GM23338 (cell line): ENCODE measurements at regions not wholly inside any gene's neighbourhood (a gene's known extent, or its start where the extent isn't known, plus 50 kb on each side); places are given as distances from the start of the nearest gene placed in this dataset.

Experiments used
- ATAC-seq: fragments of 200-7000 bp; cut with Tn5 transposase; 3 replicates; pipeline ENCODE4 v1.9.1; 2020
- DNase-seq: peaks from one replicate; pipeline ENCODE4 v3.0.0-alpha.2; 2015; ENCODE audit warnings: low spot score
- H2AFZ ChIP-seq: fragments of 200-600 bp; sonication (generic); 2 replicates; pipeline ENCODE4 v1.8.0; 2016; ENCODE audit warnings: antibody characterized with exemption, mild to moderate bottlenecking, moderate library complexity
- H3F3A ChIP-seq: fragments of 200-600 bp; sonication (generic); replicated peaks from 2 replicates; pipeline ENCODE4 v1.8.0; 2017; ENCODE audit warnings: antibody characterized with exemption, mixed run types, low read depth
- H3K27ac ChIP-seq: fragments of 200-600 bp; sonication (generic); 2 replicates; pipeline ENCODE4 v1.6.1; 2016; ENCODE audit warnings: low read depth
- H3K27me3 ChIP-seq: fragments of 200-600 bp; sonication (generic); 2 replicates; pipeline ENCODE4 v1.8.0; 2016; ENCODE audit warnings: mild to moderate bottlenecking, mixed run types, moderate library complexity; ENCODE audit not compliant: insufficient read depth
- H3K36me3 ChIP-seq: fragments of 200-600 bp; sonication (generic); 2 replicates; pipeline ENCODE4 v1.8.0; 2016; ENCODE audit warnings: mild to moderate bottlenecking; ENCODE audit not compliant: insufficient read depth
- H3K4me1 ChIP-seq: fragments of 200-600 bp; sonication (generic); 2 replicates; pipeline ENCODE4 v1.8.0; 2016; ENCODE audit warnings: mild to moderate bottlenecking, moderate library complexity; ENCODE audit not compliant: insufficient read depth
- H3K4me2 ChIP-seq: fragments of 200-600 bp; sonication (generic); 2 replicates; pipeline ENCODE4 v1.7.1; 2017; ENCODE audit warnings: mixed run types
- H3K4me3 ChIP-seq: fragments of 200-600 bp; sonication (generic); 2 replicates; pipeline ENCODE4 v1.6.1; 2016; ENCODE audit warnings: mixed run types
- H3K79me2 ChIP-seq: fragments of 200-600 bp; sonication (generic); replicated peaks from 2 replicates; pipeline ENCODE4 v1.8.0; 2017; ENCODE audit warnings: mild to moderate bottlenecking; ENCODE audit not compliant: insufficient read depth
- H3K9me2 ChIP-seq: fragments of 200-600 bp; sonication (generic); 2 replicates; pipeline ENCODE4 v1.8.0; 2017; ENCODE audit not compliant: insufficient read depth
- H4K20me1 ChIP-seq: fragments of 200-600 bp; sonication (generic); replicated peaks from 2 replicates; pipeline ENCODE4 v1.8.0; 2017; ENCODE audit warnings: mild to moderate bottlenecking; ENCODE audit not compliant: insufficient read depth
- H3K27ac Mint-ChIP-seq: 2 replicates; pipeline ENCODE4 v1.8.0; 2020; ENCODE audit warnings: inconsistent platforms, mild to moderate bottlenecking, moderate library complexity, mixed read lengths
- H3K27me3 Mint-ChIP-seq: 3 replicates; pipeline ENCODE4 v1.8.0; 2022; ENCODE audit warnings: low read depth, mild to moderate bottlenecking, moderate library complexity, mixed read lengths, inconsistent platforms; ENCODE audit not compliant: insufficient read depth, poor library complexity
- H3K36me3 Mint-ChIP-seq: 3 replicates; pipeline ENCODE4 v1.8.0; 2021; ENCODE audit warnings: low read depth, mild to moderate bottlenecking, inconsistent platforms, moderate library complexity, mixed read lengths
- H3K4me1 Mint-ChIP-seq: 3 replicates; pipeline ENCODE4 v1.8.0; 2020; ENCODE audit warnings: mild to moderate bottlenecking, inconsistent platforms, mixed read lengths
- H3K4me3 Mint-ChIP-seq: 3 replicates; pipeline ENCODE4 v1.8.0; 2021; ENCODE audit warnings: moderate library complexity, mild to moderate bottlenecking, inconsistent platforms, mixed read lengths
- H3K9me3 Mint-ChIP-seq: 3 replicates; pipeline ENCODE4 v1.8.0; 2020; ENCODE audit warnings: moderate library complexity, mild to moderate bottlenecking, inconsistent platforms, mixed read lengths
- CREB1 ChIP-seq: fragments of 250-450 bp; sonication (Bioruptor Pico); IDR thresholded peaks from 2 replicates; pipeline ENCODE4 v1.5.0; 2020; ENCODE audit warnings: low read depth, mild to moderate bottlenecking, moderate library complexity
- ETS1 ChIP-seq: IDR thresholded peaks from 2 replicates; pipeline ENCODE4 v1.6.1; 2016; ENCODE audit warnings: antibody characterized with exemption
- EZH2 ChIP-seq: fragments of 200-600 bp; sonication (generic); IDR thresholded peaks from one replicate; pipeline ENCODE4 v1.8.0; 2017; ENCODE audit warnings: antibody characterized with exemption, mild to moderate bottlenecking, low read depth; ENCODE audit not compliant: unreplicated experiment
- EZH2phosphoT487 ChIP-seq: fragments of 200-600 bp; sonication (generic); IDR thresholded peaks from one replicate; pipeline ENCODE4 v1.8.1; 2018; ENCODE audit warnings: antibody characterized with exemption; ENCODE audit not compliant: unreplicated experiment
- JUNB ChIP-seq: IDR thresholded peaks from one replicate; pipeline ENCODE4 v1.6.1; 2016; ENCODE audit warnings: antibody characterized with exemption; ENCODE audit not compliant: unreplicated experiment
- NANOG ChIP-seq: IDR thresholded peaks from 2 replicates; pipeline ENCODE4 v1.6.1; 2016; ENCODE audit warnings: antibody characterized with exemption, borderline replicate concordance
- POLR2AphosphoS5 ChIP-seq: IDR thresholded peaks from 2 replicates; pipeline ENCODE4 v1.6.1; 2016; ENCODE audit warnings: antibody characterized with exemption, low read depth
- REST ChIP-seq: IDR thresholded peaks from one replicate; pipeline ENCODE4 v1.6.1; 2018; ENCODE audit warnings: antibody characterized with exemption; ENCODE audit not compliant: unreplicated experiment
- STAT1 ChIP-seq: IDR thresholded peaks from one replicate; pipeline ENCODE4 v1.6.1; 2016; ENCODE audit warnings: antibody characterized with exemption; ENCODE audit not compliant: unreplicated experiment
- ZNF331 ChIP-seq: fragments of 250-450 bp; sonication (Bioruptor Pico); IDR thresholded peaks from 2 replicates; pipeline ENCODE4 v1.5.0; 2020; ENCODE audit warnings: low read depth, mild to moderate bottlenecking, moderate library complexity
- TF ChIP-seq, protein P1 (sequence below), 2 experiments: fragments of 200-600 bp in 1 of 2; sonication (generic) in 1 of 2; conservative IDR thresholded peaks; 2 replicates each; pipeline versions ENCODE4 v1.5.1 to v1.6.1; 2016 to 2017; ENCODE audit warnings: antibody characterized with exemption in 2 of 2, low read depth in 2 of 2, mild to moderate bottlenecking in 2 of 2, moderate library complexity in 1 of 2

- peaks cover 8% of the 10 kb centered on the region; the same call in 2 of the 3 replicates for H3K36me3 Mint-ChIP-seq
- no peak for DNase-seq
- H3K27ac Mint-ChIP-seq, result no peak overlapping the region
- no peaks in the 10 kb centered on the region for H3K9me2 ChIP-seq
- no peaks in the 10 kb centered on the region for H3F3A ChIP-seq
- H3K4me3 Mint-ChIP-seq, result no peak overlapping the region
- no peaks in the 10 kb centered on the region for H3K36me3 ChIP-seq
- H3K4me1 ChIP-seq, result peaks cover 36% of the 10 kb centered on the region
- no peak overlapping the region for H3K4me2 ChIP-seq
- no peak overlapping the region for H3K27ac ChIP-seq
- peaks cover 7% of the 10 kb centered on the region; the same call in 2 of the 3 replicates for H3K9me3 Mint-ChIP-seq
- H4K20me1 ChIP-seq, result no peaks in the 10 kb centered on the region
- H3K27me3 ChIP-seq, result no peaks in the 10 kb centered on the region
- no peak overlapping the region for H2AFZ ChIP-seq
- no peak overlapping the region for H3K4me3 ChIP-seq
- H3K79me2 ChIP-seq, result no peaks in the 10 kb centered on the region
- H3K4me1 Mint-ChIP-seq, result peaks cover 53% of the 10 kb centered on the region
- TF ChIP-seq CREB1 (CRISPR knock-in tag), result no peak
- TF ChIP-seq JUNB, result no peak
- TF ChIP-seq, protein P1, sequence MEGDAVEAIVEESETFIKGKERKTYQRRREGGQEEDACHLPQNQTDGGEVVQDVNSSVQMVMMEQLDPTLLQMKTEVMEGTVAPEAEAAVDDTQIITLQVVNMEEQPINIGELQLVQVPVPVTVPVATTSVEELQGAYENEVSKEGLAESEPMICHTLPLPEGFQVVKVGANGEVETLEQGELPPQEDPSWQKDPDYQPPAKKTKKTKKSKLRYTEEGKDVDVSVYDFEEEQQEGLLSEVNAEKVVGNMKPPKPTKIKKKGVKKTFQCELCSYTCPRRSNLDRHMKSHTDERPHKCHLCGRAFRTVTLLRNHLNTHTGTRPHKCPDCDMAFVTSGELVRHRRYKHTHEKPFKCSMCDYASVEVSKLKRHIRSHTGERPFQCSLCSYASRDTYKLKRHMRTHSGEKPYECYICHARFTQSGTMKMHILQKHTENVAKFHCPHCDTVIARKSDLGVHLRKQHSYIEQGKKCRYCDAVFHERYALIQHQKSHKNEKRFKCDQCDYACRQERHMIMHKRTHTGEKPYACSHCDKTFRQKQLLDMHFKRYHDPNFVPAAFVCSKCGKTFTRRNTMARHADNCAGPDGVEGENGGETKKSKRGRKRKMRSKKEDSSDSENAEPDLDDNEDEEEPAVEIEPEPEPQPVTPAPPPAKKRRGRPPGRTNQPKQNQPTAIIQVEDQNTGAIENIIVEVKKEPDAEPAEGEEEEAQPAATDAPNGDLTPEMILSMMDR (conservative IDR thresholded peaks at IDR 0.05; ENCODE audit: low read depth in 2 of 2), result no peak
- TF ChIP-seq NANOG, result no peak
- no peak for TF ChIP-seq ETS1
- no peak for TF ChIP-seq POLR2AphosphoS5
- no peak for TF ChIP-seq ZNF331
- TF ChIP-seq STAT1, result no peak
- TF ChIP-seq EZH2, result no peak
- TF ChIP-seq REST, result no peak
- TF ChIP-seq EZH2phosphoT487, result no peak
- ATAC-seq, result no peak
- H3K27me3 Mint-ChIP-seq, result peaks cover 3% of the 10 kb centered on the region
Observed at GRCh38 chr13:33934951-33935371, 117.0 kb downstream of the RFC3 start.
